Superior temporal gyrus (tissue), 1 donor: ENCODE measurements at regions not wholly inside any gene's neighbourhood (a gene's known extent, or its start where the extent isn't known, plus 50 kb on each side); places are given as distances from the start of the nearest gene placed in this dataset.
"Not testable (repeated sequence)": the region's sequence is repeated elsewhere in the genome, so short reads cannot be mapped to it uniquely, and the experiment has no call there.

Experiments used
- DNase-seq: peaks from one replicate; pipeline ENCODE4 v3.0.0-alpha.2; 2016; ENCODE audit errors: extremely low spot score

- DNase-seq: no peak
These were observed 203.1 kb downstream of the ARHGEF9 start for GRCh38 chrX:63581906-63582305.

DNA sequence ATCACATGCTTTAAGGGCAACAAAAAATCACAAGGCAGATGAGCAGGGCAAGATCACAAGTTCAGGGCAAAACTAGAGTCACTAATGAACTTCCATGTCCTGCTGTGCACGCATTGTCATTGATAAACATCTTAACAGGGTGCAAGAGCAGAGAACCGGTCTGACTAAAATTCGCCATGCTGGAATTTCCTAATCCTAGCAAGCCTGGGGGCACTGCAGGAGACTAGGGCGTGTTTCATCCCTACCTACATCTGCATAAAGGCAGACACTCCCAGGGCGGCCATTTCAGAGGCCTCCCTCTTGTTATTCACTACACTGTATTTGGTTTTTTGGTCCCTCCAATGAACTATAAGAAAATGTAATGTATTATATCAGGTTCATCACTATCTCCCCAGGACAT, 203.6 kb downstream of the ARHGEF9 start:
- DNase-seq: no peak

GRCh38 chrX:63576533-63576932, 208.5 kb downstream of the ARHGEF9 start:
- no peak for DNase-seq

DNA sequence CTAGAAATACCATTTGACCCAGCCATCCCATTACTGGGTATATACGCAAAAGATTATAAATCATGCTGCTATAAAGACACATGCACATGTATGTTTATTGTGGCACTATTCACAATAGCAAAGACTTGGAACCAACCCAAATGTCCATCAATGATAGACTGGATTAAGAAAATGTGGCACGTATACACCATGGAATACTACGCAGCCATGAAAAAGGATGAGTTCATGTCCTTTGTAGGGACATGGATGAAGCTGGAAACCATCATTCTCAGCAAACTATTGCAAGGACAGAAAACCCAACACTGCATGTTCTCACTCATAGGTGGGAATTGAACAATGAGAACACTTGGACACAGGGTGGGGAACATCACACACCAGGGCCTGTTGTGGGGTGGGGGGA, 209.3 kb downstream of the ARHGEF9 start:
- not testable (repeated sequence) for DNase-seq

DNA sequence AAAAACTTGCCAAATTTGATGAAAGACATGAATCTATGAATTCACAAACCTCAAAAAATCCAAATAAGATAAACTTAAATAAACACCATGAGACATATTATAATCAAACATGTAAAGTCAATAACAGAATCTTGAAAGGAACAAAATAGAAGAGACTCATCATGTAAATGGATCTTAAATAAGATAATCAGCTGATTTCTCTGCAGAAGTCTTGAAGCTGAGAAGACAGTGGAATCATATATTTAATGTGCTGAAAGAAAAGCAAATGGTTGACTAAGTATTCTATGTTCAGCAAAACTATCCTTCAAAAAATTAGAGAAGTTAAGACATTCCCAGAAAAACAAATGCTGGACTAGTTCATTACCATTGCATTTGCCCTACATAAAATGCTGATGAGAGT, 215.7 kb upstream of the SPIN4 start:
- DNase-seq: no peak

- peak; percentile 26 for DNase-seq
These were observed 210.3 kb upstream of the SPIN4 start for GRCh38 chrX:63561425-63561824.

GRCh38 chrX:63560601-63561218, 209.6 kb upstream of the SPIN4 start:
- DNase-seq: peak; percentile 81

DNA sequence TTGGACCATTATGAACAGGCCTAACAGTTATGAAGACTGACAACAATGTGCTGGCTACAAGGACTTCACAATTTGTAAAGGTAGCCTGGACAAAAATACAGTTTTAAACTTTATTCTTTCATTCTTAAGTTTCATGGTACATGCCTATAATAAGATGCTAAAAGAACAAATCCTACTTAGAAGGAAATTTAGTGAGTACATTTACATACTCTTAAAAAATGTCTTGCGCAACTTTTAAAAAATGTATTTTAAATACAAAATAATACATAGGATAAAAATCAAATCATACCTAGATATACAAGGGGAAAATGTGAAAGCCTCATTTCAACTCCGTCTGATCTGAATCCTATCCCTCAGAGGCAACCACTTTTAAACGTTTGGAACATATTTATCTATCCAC, 200.7 kb upstream of the SPIN4 start:
- no peak for DNase-seq

GRCh38 chrX:63530654-63531053, 179.5 kb upstream of the SPIN4 start:
- DNase-seq: no peak

DNA sequence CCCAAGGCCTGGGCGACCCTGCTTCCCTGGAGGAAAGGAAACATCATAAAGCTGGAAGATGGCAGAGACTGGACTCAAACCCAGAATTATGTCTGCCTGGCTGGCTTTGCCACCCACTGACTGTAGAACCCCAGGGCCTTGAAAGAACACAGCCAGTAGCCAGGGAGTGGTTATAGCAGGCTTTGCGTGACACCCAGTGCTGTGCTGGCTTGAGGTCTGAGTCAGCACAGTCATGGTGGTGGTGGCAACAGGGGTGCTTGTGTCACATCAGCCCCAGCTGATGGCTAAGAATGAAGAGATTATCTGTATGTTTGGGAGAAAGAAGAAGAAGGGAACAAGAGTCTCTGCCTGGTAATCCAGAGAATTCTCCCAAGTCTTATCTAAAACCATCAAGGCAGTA, 178.8 kb upstream of the SPIN4 start:
- no peak for DNase-seq

- DNase-seq: no peak
These were observed 175.7 kb upstream of the SPIN4 start for GRCh38 chrX:63526863-63527262.

DNA sequence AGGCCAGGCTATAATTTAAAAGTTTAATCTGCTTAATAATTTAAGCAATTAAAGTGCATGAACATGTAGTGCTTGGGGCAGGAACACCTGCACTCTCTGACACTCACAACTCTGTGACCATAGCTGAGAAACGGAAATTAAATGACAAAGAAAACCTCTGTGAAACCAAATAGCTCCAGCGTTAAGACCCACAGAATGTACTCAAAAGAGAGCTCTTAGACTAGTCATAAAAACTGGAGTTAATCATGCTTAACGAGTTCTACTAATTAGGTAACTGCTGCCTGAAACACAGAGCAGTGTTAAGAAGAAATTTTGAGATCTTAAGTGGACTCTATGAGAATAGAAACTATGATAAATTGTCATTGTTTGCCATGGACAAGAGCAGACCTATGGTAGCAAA, 174.4 kb upstream of the SPIN4 start:
- DNase-seq: no peak

DNA sequence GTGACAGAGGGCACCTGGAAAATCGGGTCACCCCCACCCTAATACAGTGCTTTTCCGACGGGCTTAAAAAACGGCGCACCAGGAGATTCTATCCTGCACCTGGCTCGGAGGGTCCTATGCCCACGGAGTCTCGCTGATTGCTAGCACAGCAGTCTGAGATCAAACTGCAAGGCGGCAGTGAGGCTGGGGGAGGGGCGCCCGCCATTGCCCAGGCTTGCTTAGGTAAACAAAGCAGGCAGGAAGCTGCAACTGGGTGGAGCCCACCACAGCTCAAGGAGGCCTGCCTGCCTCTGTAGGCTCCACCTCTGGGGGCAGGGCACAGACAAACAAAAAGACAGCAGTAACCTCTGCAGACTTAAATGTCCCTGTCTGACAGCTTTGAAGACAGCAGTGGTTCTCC, 168.2 kb upstream of the SPIN4 start:
- not testable (repeated sequence) for DNase-seq

GRCh38 chrX:63514569-63515080, 163.5 kb upstream of the SPIN4 start:
- no peak for DNase-seq

GRCh38 chrX:63513825-63514568, 162.9 kb upstream of the SPIN4 start:
- no peak for DNase-seq

- no peak for DNase-seq
These were observed 160.2 kb upstream of the SPIN4 start for GRCh38 chrX:63511361-63511760.

DNA sequence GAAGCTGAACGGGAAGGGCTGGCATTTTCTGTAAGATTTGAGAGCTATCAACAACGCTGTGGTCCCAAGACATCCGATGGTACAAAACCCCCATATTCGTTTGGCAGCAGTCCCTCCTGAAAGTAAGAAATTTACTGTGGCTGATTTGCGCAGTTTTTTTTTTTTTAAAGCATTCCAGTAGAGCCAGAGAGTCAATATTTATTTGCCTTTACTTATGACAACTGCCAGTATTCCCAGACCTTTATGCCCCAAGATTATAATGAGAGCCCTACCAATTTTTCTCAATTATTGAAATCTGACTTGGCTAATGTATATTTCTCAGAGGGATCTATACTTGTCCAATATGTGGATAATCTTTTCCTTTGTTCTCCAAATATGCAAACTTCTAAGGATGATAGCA, 157.5 kb upstream of the SPIN4 start:
- no peak for DNase-seq

- peak; percentile 45 for DNase-seq
These were observed 155.2 kb upstream of the SPIN4 start for GRCh38 chrX:63506320-63506719.

DNA sequence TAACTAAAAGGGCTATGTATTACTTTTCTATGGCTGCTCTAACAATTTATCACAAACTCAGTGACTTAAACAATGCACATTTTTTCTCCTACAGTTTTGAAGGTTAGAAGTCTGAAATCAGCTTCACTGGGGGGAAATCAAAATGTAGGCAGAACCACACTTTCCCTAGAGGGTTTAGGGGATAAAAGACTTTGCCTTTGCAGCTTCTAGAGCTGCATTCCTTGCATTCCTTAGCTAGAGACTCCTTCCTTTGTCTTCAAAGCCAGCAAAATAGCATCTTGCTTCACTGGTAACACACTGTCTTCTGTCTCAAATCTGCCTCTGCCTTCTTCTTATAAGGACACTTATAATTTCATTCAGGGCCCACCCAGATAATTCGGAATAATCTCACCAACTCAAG, 152.4 kb upstream of the SPIN4 start:
- no peak for DNase-seq

DNA sequence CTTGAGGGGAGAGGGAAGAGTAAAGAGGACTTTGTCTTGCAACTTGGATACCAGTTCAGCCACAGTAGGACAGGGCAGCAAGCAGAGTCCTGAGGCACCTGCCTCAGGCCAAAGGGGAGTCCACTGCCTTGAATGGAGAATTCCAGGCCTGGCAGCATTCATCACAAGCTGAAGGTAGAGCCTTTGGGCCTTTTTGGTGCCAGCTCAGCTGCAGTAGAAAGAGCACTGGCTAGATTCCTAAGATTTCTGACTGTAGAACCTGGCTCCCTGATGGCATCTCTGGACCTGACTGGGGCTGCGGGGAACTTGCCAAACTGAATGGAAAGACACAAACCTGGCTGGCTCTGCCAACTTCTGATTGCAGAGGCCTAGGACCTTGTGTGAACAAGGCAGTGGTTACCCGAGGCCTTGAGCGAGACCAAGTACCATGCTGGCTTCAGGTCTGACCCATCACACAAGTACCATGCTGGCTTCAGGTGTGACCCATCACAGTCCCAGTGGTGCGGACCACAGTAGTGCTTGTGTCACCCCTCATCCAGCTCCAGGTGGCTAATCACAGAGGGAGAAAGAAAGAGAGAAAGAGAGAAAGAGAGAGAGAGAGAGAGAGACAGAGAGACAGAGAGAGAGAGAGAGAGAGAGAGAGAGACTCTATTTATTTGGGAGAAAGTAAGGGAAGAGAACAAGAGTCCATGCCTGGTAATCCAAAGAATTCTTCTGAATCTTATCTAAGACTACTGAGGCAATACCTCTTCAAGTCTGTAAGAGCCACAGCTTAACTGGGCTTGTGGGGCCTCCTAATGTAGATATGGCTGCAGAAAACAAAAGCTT, 137.6 kb upstream of the SPIN4 start:
- no peak for DNase-seq

DNA sequence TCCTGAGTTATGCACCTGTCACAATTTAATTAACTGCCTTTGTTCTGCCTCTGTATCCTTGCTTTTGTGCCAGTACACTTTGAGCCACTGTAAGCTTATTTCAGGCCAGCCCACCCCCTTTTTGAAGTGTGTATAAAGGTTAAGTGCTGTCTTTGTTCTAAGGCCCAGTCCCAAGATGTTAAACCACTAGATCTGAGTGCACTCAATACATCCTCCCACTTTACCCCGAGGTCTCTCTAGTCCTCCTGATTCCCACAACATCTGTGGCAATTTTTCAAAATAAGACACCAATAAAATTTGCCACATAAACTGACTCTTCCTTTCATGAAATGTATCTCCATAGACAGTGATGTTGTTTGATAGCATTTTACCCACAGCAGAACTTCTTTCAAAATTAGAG, 124.1 kb upstream of the SPIN4 start:
- DNase-seq: no peak

GRCh38 chrX:63471004-63471403, 119.9 kb upstream of the SPIN4 start:
- no peak for DNase-seq

- no peak for DNase-seq
These were observed 119.4 kb upstream of the SPIN4 start for GRCh38 chrX:63470506-63470905.
